Ovary (tissue), 7 donors: ENCODE measurements at regions not wholly inside any gene's neighbourhood (a gene's known extent, or its start where the extent isn't known, plus 50 kb on each side); places are given as distances from the start of the nearest gene placed in this dataset.

ENCODE experiments used
- DNase-seq, 5 donors: peaks; one replicate each; pipeline ENCODE4 v3.0.0-alpha.2; 2019 to 2020
- H3K27ac ChIP-seq, 2 donors: fragments of 200-600 bp; one replicate each; pipeline versions ENCODE4 v1.5.1 to v1.8.0; 2019 to 2022
- H3K27me3 ChIP-seq: fragments of 200-600 bp; one replicate; pipeline ENCODE4 v1.8.0; 2022
- H3K36me3 ChIP-seq: fragments of 200-600 bp; sonication (generic); one replicate; pipeline ENCODE4 v1.5.1; 2019
- H3K4me1 ChIP-seq: one replicate; pipeline ENCODE4 v1.8.1; 2013; ENCODE audit warnings: mild to moderate bottlenecking, moderate library complexity; ENCODE audit not compliant: insufficient read depth
- H3K4me3 ChIP-seq: fragments of 200-600 bp; sonication (generic); one replicate; pipeline ENCODE4 v1.5.1; 2017
- H3K9me3 ChIP-seq, 2 donors: fragments of 200-600 bp in 1 of 2; sonication (generic) in 1 of 2; one replicate each; pipeline versions ENCODE4 v1.5.1 to v1.8.1; 2013 to 2019; ENCODE audit warnings: mild to moderate bottlenecking in 1 of 2, moderate library complexity in 1 of 2
- EP300 ChIP-seq: sonication (generic); formaldehyde crosslinking; IDR thresholded peaks from one replicate; pipeline ENCODE4 v1.6.1; 2017; ENCODE audit warnings: antibody characterized with exemption
- POLR2A ChIP-seq: fragments of 450-650 bp; IDR thresholded peaks from one replicate; pipeline ENCODE4 v1.6.1; 2017; ENCODE audit warnings: antibody characterized with exemption, mild to moderate bottlenecking, moderate library complexity
- WGBS, 3 donors: extraction: QIAGEN DNeasy Blood & Tissue Kit in 1 of 3; methylation state at CpG; one replicate each; pipeline versions ENCODE4 v1.1.5 to v1.1.7; 2013 to 2017; 5-methylcytosine and 5-hydroxymethylcytosine counted together
- intact Hi-C, 4 donors: fragments of 100-400 bp; cut with DNase I; formaldehyde crosslinking; loops; one replicate each; pipeline versions ENCODE4 v1.11.0 to v1.15.1; 2022 to 2023
- TF ChIP-seq, protein P1 (sequence below), 3 donors: fragments of 450-650 bp in 2 of 3; fragments of 200-600 bp in 1 of 3; IDR thresholded peaks; one replicate each; pipeline versions ENCODE4 v1.5.1 to v1.8.0; 2016 to 2022; ENCODE audit warnings: antibody characterized with exemption in 3 of 3, mild to moderate bottlenecking in 1 of 3
- donor health status: DM: no; HTN: no; CAD: no; lungs with moderate emphysema.
- donor health status: DM: no; HTN: no; CAD: no.
- donor health status: Bipolar disorder and iron deficiency.
- donor health status: DM: no; HTN: no; CAD: no.
- donor health status: DM: yes; HTN: yes; CAD: no.

DNA sequence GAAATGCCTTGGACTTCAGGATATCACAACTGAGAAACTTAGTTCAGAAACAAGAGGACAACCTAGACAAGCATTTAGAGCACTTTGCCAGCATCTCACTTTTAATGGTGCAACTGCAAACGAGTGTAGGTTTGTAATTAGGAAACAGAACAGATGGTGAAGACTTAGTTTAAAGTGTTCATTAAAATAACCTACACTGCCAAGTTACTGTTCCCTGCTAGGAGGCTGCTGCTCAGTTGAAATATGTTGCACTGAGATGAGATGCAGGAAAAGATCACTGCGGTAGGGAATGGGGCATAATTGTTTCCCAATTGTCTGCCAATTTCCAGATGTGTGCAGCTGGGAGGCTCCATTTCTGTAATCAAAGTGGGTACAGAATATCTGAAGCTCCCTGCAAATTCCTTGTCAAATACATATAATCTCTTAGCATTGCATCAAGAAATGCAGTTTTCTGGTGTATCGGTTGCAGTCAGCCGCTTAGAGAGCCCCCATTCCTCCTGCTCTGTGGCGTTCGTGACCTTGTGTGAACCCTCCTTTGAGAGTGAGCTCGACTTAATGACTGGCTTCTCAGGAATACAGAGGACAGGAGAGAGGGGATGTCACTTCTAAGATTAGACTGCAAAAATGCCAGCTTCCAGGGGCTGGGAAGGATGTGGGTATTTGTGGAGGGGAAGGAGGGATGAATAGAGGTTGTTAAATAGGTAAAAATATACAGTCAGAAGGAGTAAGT lies 448.9 kb downstream of the MED10 start:
- TF ChIP-seq, protein P1, sequence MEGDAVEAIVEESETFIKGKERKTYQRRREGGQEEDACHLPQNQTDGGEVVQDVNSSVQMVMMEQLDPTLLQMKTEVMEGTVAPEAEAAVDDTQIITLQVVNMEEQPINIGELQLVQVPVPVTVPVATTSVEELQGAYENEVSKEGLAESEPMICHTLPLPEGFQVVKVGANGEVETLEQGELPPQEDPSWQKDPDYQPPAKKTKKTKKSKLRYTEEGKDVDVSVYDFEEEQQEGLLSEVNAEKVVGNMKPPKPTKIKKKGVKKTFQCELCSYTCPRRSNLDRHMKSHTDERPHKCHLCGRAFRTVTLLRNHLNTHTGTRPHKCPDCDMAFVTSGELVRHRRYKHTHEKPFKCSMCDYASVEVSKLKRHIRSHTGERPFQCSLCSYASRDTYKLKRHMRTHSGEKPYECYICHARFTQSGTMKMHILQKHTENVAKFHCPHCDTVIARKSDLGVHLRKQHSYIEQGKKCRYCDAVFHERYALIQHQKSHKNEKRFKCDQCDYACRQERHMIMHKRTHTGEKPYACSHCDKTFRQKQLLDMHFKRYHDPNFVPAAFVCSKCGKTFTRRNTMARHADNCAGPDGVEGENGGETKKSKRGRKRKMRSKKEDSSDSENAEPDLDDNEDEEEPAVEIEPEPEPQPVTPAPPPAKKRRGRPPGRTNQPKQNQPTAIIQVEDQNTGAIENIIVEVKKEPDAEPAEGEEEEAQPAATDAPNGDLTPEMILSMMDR (IDR thresholded peaks at IDR 0.05): no peak
- TF ChIP-seq POLR2A: no peak
- TF ChIP-seq EP300: no peak
- H3K27me3 ChIP-seq: no peaks in the 10 kb centered on the region
- intact Hi-C loops: no loop called here
- no peaks in the 10 kb centered on the region for H3K36me3 ChIP-seq
- no peaks in the 10 kb centered on the region for H3K4me1 ChIP-seq
- no peak overlapping the region for H3K4me3 ChIP-seq
- 6 to 23% (median 7%) methylated on average over 7 of the region's 7 CpGs for WGBS, 3 donors
- no peak for DNase-seq
- no peak overlapping the region for H3K27ac ChIP-seq
- no peaks in the 10 kb centered on the region for H3K9me3 ChIP-seq

DNA sequence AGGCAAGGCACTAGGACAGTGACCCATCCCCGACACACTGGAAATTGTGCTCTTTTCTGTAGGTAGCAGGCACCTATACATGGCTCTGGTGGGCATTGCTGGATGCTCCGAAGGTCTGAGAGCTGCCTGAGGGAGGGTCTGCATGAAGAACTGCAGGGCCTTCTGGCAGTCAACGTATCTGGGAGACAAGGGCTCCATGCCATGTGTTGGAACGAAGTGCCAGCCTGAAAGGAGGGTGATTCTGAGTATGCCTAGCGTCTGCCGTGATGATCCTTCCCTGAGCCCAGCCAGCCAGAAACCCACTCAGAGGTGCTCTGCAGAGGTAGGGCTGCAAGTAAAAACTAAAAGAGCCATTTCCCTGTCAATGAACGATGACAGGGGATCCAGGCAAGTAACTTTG lies 453.2 kb downstream of the MED10 start:
- H3K4me3 ChIP-seq: no peak overlapping the region
- DNase-seq: no peak
- H3K27me3 ChIP-seq: no peaks in the 10 kb centered on the region
- WGBS, 3 donors: 92 to 95% (median 95%) methylated on average over 7 of the region's 7 CpGs
- H3K36me3 ChIP-seq: no peaks in the 10 kb centered on the region
- H3K4me1 ChIP-seq: no peaks in the 10 kb centered on the region
- intact Hi-C loops: no loop called here
- no peaks in the 10 kb centered on the region for H3K9me3 ChIP-seq
- no peak overlapping the region for H3K27ac ChIP-seq
- TF ChIP-seq POLR2A: no peak
- TF ChIP-seq, protein P1 (IDR thresholded peaks at IDR 0.05): no peak
- no peak for TF ChIP-seq EP300

DNA sequence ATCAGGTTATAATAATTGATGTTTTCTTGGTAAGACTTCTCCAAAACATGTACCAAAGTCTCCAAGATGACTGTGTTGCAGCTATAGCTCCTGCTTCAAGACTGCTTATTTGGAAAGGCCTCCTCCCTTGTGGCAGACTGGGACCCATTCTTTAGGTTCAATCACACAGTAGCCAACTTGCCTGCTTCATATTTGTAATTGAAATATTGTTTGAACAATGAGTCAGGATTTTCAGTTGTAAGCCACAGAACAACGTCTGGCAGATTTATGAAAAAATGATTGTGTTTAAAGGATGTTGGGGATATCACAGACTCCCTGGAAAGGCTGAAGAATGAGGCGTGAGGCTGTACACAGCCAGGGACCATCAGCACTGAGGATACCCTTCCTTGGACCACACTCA lies 458.9 kb downstream of the MED10 start:
- H3K9me3 ChIP-seq: no peaks in the 10 kb centered on the region
- H3K4me3 ChIP-seq: no peak overlapping the region
- intact Hi-C loops: no loop called here
- TF ChIP-seq EP300: no peak
- TF ChIP-seq, protein P1 (IDR thresholded peaks at IDR 0.05): no peak
- no peak for TF ChIP-seq POLR2A
- H3K27me3 ChIP-seq: no peaks in the 10 kb centered on the region
- 62 to 68% (median 67%) methylated on average over 2 of the region's 2 CpGs for WGBS, 3 donors
- H3K36me3 ChIP-seq: no peaks in the 10 kb centered on the region
- no peaks in the 10 kb centered on the region for H3K4me1 ChIP-seq
- H3K27ac ChIP-seq: no peak overlapping the region
- no peak for DNase-seq

DNA sequence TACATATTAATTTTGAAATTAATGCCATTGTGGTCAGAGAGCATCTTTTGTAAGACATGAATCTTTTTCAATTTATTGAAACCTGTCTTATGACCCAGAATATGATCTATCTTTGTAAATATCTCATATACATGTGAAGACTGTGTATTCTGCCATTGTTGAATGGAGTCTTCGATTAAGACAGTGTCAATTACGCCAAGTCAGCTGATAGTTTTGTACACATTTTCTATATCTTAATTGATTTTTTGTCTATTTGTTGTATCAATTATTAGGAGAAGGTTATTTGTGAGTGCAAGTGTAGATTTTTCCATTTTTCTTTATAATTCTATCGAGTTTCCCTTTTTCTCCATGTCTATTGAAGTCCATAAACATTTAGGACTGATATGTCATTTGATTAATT lies 471.6 kb downstream of the MED10 start:
- H3K4me1 ChIP-seq: no peaks in the 10 kb centered on the region

More for the DNA sequence above, 471.6 kb downstream of the MED10 start:
- no peaks in the 10 kb centered on the region for H3K9me3 ChIP-seq
- TF ChIP-seq EP300 (no peak), POLR2A (no peak)
- TF ChIP-seq, protein P1 (IDR thresholded peaks at IDR 0.05): no peak
- no peaks in the 10 kb centered on the region for H3K27me3 ChIP-seq
- no peaks in the 10 kb centered on the region for H3K36me3 ChIP-seq
- no peak overlapping the region for H3K4me3 ChIP-seq
- intact Hi-C loops: no loop called here
- DNase-seq: no peak
- WGBS, 3 donors: 94 to 95% (median 94%) methylated on average over 3 of the region's 3 CpGs
- no peak overlapping the region for H3K27ac ChIP-seq
